Activated CD8-positive, alpha-beta memory T cell treated with anti-CD3 and anti-CD28 coated beads, Interleukin-2, amount 50 U/mL, for 24 hours (primary cell): ENCODE measurements at regions not wholly inside any gene's neighbourhood (a gene's known extent, or its start where the extent isn't known, plus 50 kb on each side); places are given as distances from the start of the nearest gene placed in this dataset.

Experiments
- DNase-seq: peaks from one replicate; pipeline ENCODE4 v3.0.0-alpha.2; 2020; ENCODE audit errors: extremely low read depth

DNA sequence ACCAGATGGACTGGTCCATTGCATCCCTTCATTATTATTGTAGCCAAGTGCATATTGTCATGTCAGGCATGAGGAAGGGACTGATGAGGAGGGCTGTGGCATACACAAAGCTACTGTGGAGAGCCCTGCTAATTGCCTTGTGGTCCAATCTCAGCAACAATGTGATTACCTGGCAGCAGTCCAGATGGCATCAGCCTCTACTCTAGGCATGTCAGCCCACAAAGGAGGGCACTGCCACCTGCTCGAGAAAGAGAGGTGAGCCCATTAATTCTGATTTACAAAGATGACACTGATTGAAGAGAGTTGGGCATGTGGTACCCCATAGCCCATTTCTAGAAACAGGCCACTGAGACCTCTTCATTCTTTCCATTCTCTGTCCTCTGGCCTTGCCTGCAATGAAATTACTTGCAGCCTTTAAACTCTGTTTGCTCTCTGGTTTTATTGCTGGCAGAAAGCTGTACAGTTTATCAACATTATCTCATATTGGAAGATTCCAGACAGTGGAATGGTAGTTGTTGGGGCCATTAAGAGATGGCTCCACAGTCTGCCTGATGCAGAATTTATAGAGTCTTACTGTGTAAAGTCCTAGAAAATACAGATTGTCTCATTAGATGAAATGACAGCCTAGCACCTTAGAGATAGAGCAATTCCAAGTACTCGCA, 307.7 kb downstream of the ARPP21 start:
- DNase-seq: no peak

DNA sequence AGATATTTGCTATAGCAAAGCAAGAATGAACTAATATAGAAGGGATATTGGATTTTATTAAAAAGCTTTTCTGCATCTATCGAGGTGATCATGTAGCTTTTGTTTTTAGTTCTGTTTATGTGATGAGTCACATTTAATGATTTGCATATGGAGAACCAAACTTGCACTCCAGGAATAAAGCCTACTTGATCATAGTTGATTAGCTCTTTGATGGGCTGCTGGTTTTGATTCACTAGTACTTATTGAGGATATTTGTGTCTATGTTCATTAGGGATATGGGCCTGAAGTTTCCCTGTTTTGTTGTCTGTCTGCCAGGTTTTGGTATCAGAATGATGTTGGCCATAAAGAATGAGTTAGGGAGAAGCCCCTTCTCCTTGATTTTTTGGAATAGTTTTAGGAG, 310.7 kb downstream of the ARPP21 start:
- no peak for DNase-seq

DNA sequence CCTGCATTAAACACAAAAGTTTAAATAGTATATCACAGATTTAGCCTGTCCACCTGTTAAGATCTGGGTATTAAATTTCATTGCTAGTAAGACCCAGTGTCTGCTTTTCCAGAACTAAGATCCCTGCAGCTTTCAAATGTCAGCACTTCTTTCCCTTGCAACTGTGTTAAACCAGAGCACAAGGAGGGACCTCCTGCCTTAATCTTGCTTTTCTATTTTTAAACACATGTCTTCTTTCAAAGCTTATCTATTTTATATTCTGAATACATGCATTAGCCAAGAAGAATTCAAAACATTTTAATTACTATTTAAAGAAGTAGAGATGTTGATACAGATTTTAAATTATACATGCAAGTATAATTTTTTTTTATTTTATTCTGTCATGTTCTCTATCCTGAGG, 315.1 kb downstream of the ARPP21 start:
- DNase-seq: no peak

DNA sequence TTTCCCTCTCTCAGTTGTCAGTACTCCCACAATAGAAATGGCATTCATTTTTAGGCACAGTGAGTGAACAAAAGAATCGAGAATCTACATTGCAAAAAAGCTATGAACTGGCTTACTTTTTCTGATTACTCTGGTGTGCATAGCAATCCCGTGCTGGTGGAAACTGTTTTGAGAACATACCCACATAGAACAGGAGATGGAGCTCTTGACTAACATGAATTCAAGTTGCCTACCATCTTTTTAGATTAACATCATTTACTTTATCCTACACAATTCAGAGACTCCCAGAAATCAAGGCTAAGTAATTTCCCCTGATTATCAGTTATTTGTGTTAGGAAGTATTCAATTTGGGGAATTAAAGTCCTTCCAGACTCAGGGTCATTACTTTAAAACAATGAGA, 326.6 kb downstream of the ARPP21 start:
- no peak for DNase-seq

GRCh38 chr3:35966629-35967464, 327.5 kb downstream of the ARPP21 start:
- no peak for DNase-seq

- DNase-seq: no peak
Measured at GRCh38 chr3:35968043-35968622, 328.8 kb downstream of the ARPP21 start.

DNA sequence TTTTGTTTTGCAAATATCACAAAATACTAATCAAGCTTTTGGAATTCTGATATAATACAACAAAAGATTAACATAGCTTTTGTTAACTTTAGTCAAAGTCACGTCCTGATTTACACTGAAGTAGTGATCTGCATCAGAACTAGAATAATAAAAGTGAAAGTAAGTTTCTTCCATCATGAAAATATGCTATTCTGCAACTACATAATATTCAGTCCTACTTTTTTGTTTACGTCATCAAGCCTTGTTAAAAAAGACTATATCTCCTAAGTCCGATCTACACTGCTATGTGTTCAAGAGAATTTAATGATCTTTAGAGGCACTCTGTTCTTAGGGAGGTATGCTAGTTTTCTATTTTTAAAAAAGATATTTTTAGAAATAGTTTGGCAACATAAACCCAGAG, 330.1 kb downstream of the ARPP21 start:
- no peak for DNase-seq

GRCh38 chr3:35970793-35971192, 331.5 kb downstream of the ARPP21 start:
- no peak for DNase-seq

GRCh38 chr3:35971686-35972085, 332.4 kb downstream of the ARPP21 start:
- DNase-seq: no peak

GRCh38 chr3:35974872-35975271, 335.5 kb downstream of the ARPP21 start:
- DNase-seq: no peak

- DNase-seq: no peak
Measured at GRCh38 chr3:35986161-35986560, 346.8 kb downstream of the ARPP21 start.

DNA sequence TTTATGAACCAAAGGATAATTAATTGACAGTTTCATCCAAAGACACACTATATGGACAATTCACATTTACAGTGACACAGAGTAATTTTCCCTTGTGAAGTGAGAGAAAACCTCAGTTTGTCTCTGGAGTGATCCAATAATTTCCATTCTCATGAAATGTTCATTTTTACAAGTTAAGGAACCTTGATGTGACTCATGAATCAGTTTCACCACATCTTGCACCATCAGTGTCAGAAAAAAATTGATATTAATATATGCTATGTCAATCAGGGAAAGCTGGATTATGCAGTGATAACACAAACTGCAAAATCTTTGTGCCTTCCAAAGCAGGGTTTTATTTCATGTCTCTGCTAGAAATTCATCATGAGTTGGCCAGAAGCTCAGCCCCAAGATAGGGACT, 348.1 kb downstream of the ARPP21 start:
- no peak for DNase-seq

DNA sequence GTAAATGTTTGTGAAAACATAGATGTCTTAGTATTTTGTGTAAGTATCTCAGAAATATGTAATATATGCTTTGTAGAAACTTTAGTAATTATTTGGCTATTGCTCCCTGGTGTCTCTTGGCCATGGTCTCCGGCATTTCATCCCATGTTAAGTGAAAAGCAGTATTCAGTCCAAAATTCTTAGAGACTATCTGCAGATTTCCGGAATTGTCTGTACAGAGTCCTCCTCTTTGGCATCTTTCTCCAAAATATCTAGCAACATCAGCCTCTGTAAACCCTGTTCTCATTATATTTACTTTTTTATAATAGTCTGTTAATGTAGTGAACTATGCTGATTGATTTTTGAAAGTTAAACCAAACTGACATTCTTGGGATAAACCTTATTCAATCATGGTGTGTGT, 352.7 kb downstream of the ARPP21 start:
- DNase-seq: no peak

- DNase-seq: no peak
Measured at GRCh38 chr3:36011791-36012190, 368.5 kb upstream of the STAC start.

- DNase-seq: no peak
Measured at GRCh38 chr3:36013425-36013824, 366.9 kb upstream of the STAC start.

DNA sequence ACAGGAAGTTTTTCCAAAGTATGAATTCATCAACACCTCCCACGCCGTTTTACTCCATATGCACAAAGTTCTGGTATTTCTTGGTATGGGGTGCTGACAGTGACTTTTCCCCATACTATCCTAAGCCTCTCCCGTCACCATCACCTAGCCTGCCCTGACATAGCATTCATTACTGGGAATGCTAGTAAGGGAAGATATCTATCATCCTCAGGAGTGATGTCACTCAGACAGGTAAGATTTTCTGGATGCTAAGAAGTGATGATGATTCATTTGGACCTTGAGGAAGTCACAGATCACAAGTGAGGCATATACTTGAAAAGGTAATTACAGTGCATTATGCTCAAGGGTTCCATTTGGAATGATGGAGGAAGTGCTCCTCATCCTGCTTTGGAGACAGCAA, 355.1 kb upstream of the STAC start:
- no peak for DNase-seq

DNA sequence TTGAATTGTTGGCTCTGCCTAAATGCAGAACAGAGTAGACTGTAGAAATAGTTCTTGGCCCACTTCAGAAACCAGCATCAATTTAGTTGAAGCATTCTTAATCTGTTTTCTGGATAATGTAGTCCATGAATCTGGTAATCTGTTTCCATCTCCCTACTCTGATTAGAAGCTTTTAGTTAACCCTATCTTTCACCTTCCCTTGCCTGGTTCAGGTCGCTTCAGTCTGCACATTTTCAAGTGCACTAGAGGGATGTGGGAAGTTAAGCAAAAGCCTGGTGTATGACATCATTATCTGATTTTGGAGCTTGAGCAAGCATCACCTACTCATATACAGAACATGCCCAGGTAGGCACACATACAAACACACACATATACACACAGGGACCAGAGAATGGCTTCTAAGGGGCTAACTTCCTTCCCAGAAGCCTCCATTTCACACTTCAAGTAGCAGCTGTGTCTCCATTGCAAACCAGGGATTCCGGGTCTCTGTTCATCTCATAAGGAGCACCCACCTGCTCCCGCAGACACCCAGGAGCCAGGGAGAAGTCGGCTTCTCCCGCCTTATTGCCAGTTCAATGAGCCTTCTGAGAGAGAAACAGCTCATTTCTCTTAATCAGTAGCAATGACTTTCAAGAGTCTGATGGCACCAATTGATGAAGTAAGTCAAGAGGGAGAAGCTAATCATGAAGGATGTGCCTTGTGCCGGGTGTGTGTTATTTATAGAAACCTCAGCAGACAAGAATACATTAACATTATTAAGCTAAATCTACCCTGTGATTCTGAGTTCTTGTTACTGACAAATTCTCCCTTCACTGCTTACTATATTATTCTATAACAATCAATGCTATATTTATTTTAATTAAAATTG, 347.9 kb upstream of the STAC start:
- DNase-seq: no peak

GRCh38 chr3:36058404-36059030, 321.8 kb upstream of the STAC start:
- no peak for DNase-seq

- DNase-seq: no peak
Measured at GRCh38 chr3:36060950-36061349, 319.4 kb upstream of the STAC start.

GRCh38 chr3:36063992-36064391, 316.3 kb upstream of the STAC start:
- no peak for DNase-seq

DNA sequence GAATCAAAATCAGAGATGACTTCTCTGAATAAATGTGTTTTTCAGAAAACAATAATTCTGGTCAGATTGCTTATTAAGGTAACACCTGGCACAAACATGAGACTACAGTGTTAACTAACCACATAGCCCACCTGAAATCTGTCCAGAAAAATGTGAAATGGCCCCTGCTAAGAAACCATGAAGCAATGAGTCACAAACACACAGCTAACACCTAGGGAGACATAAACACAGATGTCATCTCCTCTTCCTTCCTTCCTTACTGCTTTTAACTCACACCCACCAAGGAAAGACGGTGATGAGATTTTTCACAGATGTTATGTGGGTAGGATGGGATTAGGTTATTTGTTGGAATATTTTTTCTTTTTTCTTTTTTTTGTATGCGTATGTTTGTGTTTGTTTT, 315.0 kb upstream of the STAC start:
- no peak for DNase-seq

- DNase-seq: no peak
Measured at GRCh38 chr3:36075491-36075890, 304.8 kb upstream of the STAC start.
